HK-2 (cell line): ENCODE measurements at regions not wholly inside any gene's neighbourhood (a gene's known extent, or its start where the extent isn't known, plus 50 kb on each side); places are given as distances from the start of the nearest gene placed in this dataset.

ENCODE experiments used
- DNase-seq: peaks from one replicate; pipeline ENCODE4 v3.0.0-alpha.2; 2018; ENCODE audit not compliant: unreplicated experiment

DNA sequence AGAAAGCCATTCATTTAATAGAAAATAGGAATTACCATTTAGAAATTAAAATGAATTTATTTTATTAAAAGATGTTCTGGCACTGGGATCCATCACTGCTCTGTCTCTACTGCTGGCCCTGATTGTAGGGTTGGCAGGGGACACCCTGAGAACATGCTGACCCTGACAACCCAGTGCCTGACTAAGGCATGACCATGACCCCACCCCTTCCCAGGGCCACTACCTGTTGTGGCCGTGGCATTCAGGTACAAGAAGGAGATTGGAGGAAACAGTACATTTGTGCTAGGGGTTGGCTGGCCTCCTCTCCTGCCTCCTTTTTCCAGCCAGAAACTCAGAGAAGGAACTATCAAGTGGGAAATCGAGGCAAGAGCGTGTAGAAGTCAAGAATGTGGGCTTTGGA lies 197.0 kb upstream of the ZMIZ1 start:
- no peak for DNase-seq

GRCh38 chr10:78873413-78873812 lies 195.4 kb upstream of the ZMIZ1 start:
- no peak for DNase-seq

DNA sequence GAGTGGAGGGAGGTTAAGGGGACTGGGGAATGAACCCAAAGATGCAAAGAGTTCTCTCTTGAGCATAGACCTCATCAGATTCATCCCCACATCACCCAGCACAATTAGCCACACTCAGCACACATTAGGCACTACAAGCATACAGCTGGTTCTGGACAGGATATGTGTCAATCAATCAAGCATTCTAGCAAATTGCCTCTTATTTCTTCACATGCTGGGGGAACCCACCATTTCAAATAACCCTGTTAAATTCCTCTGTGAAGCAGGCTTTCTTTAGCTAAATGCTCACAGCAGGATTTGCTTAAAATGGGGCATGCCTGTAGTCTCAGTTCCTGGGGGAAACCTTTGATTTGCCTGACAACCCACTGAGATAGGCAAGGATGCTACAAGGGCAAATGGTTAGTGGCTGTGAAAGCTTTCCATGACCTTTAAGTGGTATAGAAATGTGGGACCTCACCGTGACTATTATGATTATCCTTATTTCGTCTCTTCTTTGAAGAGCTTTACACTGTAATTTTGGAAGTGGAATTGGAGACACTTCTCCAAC lies 193.4 kb upstream of the ZMIZ1 start:
- DNase-seq = no peak

GRCh38 chr10:78875932-78876331 lies 192.8 kb upstream of the ZMIZ1 start:
- no peak for DNase-seq

DNA sequence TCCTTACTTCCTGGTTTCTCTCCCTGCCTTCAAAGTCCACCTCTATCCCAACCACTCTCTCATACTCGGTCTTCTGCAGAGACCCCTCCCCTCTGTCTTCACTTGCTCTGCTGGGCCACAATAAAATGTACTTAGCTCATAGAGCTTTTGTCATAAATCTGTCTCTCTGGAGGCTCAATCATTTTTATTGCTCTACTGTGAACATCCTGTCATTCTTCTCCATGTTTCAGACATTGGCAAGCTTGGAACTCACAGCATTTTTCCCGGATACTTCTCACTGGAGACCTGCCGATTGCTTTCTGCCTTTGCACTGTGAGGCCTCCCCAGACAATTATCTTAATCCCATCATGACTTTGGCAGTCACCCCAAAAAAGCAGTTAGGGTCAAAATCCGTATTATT lies 192.3 kb upstream of the ZMIZ1 start:
- DNase-seq = no peak

DNA sequence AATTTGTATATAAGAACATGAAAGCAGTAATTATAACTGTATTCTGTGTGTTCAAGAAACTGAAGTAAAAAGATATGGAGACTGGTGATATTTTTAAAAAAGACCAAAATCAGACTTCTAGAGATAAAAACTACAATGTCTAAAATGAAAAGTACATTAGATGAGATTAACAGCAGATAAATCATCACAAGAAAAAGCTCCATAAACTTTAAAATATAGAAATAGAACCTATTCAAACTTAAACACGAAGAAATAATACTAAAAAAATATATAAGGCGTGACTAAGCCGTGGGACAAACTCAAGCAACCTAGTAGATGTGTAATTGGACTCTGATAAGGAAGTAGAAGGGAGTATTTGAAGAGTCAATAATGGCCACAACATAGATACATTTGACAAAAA lies 189.1 kb upstream of the ZMIZ1 start:
- DNase-seq = no peak

DNA sequence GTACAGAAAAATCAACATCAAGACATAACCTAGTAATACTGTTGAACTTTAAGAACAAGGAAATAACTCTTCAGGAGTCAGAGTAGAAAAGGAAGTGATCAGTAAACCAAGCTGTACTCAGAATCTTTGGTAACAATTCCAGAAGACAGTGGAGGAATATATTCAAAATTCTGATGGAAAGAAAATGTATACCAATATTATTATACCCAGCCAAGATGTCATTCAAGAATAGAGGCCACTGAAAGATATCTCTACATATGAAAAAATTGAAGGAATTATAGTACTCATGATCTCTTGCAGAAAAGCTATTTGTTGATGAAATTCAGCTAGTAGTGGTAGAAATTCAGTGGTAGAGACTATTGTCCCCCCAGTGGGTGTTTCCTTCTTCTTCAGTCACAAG lies 182.6 kb upstream of the ZMIZ1 start:
- DNase-seq = no peak

- no peak for DNase-seq
Observed at GRCh38 chr10:78889536-78890063, 179.2 kb upstream of the ZMIZ1 start.

- no peak for DNase-seq
Observed at GRCh38 chr10:78890506-78890905, 178.3 kb upstream of the ZMIZ1 start.

- DNase-seq = no peak
Observed at GRCh38 chr10:78891741-78892140, 177.0 kb upstream of the ZMIZ1 start.

- DNase-seq = no peak
Observed at GRCh38 chr10:78892338-78893176, 176.2 kb upstream of the ZMIZ1 start.

DNA sequence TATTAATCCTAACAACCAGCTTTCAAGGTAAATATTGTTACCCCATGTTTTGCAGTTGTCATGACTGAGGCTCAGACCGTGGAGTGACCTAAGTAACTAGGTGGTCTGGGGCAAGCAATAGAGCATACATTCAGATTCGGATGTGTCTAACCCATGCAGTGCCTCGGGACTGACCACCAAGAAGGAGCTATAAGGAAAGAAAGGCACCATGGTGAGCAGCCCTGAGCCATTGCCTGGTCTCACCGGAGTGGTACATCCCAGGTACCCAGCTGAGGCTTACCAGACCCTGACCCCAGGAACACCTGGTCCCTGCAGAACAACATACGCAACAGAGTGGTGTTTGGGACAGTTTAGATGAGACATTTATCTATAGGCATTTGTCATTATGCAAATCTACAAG lies 175.5 kb upstream of the ZMIZ1 start:
- DNase-seq = no peak

- DNase-seq = no peak
Observed at GRCh38 chr10:78894089-78894840, 174.5 kb upstream of the ZMIZ1 start.

- no peak for DNase-seq
Observed at GRCh38 chr10:78894841-78895195, 173.9 kb upstream of the ZMIZ1 start.

DNA sequence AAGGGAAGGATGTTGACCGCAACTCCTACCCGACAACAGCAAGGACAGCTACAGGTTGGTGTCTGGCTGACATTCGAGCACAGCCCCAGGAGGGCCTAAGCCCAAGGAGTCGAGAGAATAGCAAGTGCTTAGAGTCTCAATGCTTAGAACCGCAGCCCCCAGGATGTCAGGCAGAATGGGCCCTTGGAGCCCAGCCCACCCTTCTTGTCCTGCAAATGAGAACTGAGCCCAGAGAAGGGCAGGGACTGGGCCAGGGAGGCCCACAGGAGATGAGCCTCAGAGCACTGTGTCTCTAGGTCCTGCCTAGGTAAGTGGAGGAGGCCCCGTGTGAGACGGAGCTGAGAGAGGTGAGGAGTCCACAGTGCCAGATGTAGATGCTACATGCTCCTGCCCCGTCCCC lies 173.3 kb upstream of the ZMIZ1 start:
- DNase-seq = no peak

DNA sequence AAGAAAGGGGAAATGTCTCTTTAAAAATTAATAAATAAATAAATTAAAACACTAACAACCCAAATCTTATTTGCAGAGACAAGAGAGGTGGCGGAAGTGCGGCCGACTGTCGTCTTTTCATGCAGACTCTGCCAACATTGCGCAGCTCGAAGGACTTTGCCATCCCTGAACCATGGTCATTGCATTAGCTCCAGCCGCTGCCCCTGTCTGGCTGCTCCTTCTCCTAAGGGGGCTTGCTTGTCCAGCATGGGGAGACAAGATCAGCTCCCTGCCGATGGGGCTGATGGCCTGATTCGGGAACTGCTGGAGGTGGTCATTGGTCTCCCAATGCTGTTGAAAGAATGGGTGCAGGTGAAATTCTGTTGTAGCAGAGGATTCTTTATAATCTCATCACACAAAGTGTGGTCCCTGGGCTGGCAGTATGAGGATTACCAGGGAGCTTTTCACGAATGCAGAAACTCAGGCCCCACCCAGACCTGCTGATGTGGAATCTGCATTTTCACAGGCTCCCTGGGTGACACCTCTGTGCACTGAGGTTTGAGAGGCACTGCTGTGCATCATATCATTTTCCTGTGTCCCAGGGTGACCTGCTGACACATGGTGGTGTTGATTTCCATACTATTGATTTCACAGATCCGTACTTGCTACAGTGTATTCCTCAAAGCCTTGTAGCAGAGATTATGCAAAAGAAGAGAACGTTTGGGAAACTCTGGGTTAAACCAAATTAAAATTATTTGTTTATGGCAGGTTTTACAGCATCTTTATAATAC lies 172.4 kb upstream of the ZMIZ1 start:
- DNase-seq = no peak

- no peak for DNase-seq
Observed at GRCh38 chr10:78898341-78899097, 170.2 kb upstream of the ZMIZ1 start.

- no peak for DNase-seq
Observed at GRCh38 chr10:78899098-78899754, 169.5 kb upstream of the ZMIZ1 start.

- no peak for DNase-seq
Observed at GRCh38 chr10:78899996-78900714, 168.6 kb upstream of the ZMIZ1 start.
